Prostate gland (tissue), 2 donors: ENCODE measurements at regions not wholly inside any gene's neighbourhood (a gene's known extent, or its start where the extent isn't known, plus 50 kb on each side); places are given as distances from the start of the nearest gene placed in this dataset.

Source experiments
- DNase-seq: peaks from one replicate; pipeline ENCODE4 v3.0.0-alpha.2; 2019; ENCODE audit warnings: low spot score
- H3K27ac ChIP-seq, 2 donors: fragments of 200-600 bp; sonication (generic); 2 replicates each; pipeline ENCODE4 v1.5.1; 2017 to 2019
- H3K27me3 ChIP-seq: fragments of 200-600 bp; sonication (generic); replicated peaks from 2 replicates; pipeline ENCODE4 v1.5.1; 2019; ENCODE audit not compliant: insufficient read depth
- H3K36me3 ChIP-seq, 2 donors: fragments of 200-600 bp; sonication (generic); 1 replicate in 1 of 2; 2 replicates in 1 of 2; pipeline versions ENCODE4 v1.5.1 to v1.8.1; 2017 to 2019
- H3K4me1 ChIP-seq: fragments of 200-600 bp; sonication (generic); replicated peaks from 2 replicates; pipeline ENCODE4 v1.5.1; 2019
- H3K4me3 ChIP-seq, 2 donors: fragments of 200-600 bp; sonication (generic); 2 replicates each; pipeline ENCODE4 v1.5.1; 2017 to 2019
- H3K9me3 ChIP-seq: fragments of 200-600 bp; sonication (generic); 2 replicates; pipeline ENCODE4 v1.5.1; 2017
- POLR2A ChIP-seq: fragments of 450-650 bp; IDR thresholded peaks from one replicate; pipeline ENCODE4 v1.6.1; 2016; ENCODE audit warnings: antibody characterized with exemption, mild to moderate bottlenecking
- POLR2AphosphoS5 ChIP-seq: sonication (generic); formaldehyde crosslinking; IDR thresholded peaks from one replicate; pipeline ENCODE4 v1.6.1; 2017; ENCODE audit warnings: antibody characterized with exemption
- WGBS: methylation state at CpG from one replicate; pipeline ENCODE4 v1.1.5; 2018; 5-methylcytosine and 5-hydroxymethylcytosine counted together
- intact Hi-C: fragments of 100-400 bp; cut with DNase I; formaldehyde crosslinking; loops from one replicate; pipeline ENCODE4 v1.14.2; 2022
- TF ChIP-seq, protein P1 (sequence below), 4 experiments: fragments of 200-600 bp in 2 of 4; fragments of 450-650 bp in 2 of 4; sonication (generic) in 2 of 4; IDR thresholded peaks; 1 replicate in 3 of 4; 2 replicates in 1 of 4; pipeline ENCODE4 v1.5.1; 2016 to 2019; ENCODE audit warnings: antibody characterized with exemption in 4 of 4, mild to moderate bottlenecking in 2 of 4, moderate library complexity in 2 of 4

DNA sequence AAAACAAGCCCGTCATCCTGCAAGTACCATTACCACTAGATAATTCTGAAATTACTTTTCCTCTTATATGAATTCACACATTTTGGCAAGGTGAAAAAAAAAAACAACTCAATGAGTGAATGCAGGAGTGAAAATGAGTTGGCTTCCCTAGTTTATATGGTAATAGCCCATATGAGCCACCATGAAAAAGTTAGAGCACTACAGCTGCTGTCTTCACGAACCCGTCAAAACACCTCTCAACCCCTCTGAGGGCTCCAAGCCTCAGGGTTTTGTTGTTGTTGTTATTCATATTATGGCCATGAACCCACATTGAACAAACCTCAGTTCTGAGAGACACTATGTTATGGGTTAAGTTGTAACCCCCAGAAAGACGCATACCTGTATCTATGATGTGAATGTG is 289.9 kb upstream of the CAND1 start:
- Histone ChIP-seq H3K4me1 (no peaks in the 10 kb centered on the region), H3K36me3 (no peaks in the 10 kb centered on the region), H3K4me3 (no peak overlapping the region), H3K9me3 (no peaks in the 10 kb centered on the region), H3K27me3 (no peaks in the 10 kb centered on the region), H3K27ac (no peak overlapping the region)
- WGBS: 95% methylated on average over 4 of the region's 4 CpGs
- DNase-seq: no peak
- intact Hi-C loops: no loop called here
- TF ChIP-seq, protein P1, sequence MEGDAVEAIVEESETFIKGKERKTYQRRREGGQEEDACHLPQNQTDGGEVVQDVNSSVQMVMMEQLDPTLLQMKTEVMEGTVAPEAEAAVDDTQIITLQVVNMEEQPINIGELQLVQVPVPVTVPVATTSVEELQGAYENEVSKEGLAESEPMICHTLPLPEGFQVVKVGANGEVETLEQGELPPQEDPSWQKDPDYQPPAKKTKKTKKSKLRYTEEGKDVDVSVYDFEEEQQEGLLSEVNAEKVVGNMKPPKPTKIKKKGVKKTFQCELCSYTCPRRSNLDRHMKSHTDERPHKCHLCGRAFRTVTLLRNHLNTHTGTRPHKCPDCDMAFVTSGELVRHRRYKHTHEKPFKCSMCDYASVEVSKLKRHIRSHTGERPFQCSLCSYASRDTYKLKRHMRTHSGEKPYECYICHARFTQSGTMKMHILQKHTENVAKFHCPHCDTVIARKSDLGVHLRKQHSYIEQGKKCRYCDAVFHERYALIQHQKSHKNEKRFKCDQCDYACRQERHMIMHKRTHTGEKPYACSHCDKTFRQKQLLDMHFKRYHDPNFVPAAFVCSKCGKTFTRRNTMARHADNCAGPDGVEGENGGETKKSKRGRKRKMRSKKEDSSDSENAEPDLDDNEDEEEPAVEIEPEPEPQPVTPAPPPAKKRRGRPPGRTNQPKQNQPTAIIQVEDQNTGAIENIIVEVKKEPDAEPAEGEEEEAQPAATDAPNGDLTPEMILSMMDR (IDR thresholded peaks at IDR 0.05): no peak
- no peak for TF ChIP-seq POLR2A
- TF ChIP-seq POLR2AphosphoS5: no peak

GRCh38 chr12:66984077-66984476 is 285.1 kb upstream of the CAND1 start:
- WGBS: 91% methylated on average over 2 of the region's 2 CpGs
- no peaks in the 10 kb centered on the region for H3K27me3 ChIP-seq
- DNase-seq: no peak
- intact Hi-C loops: no loop called here
- no peaks in the 10 kb centered on the region for H3K9me3 ChIP-seq
- H3K4me1 ChIP-seq: no peaks in the 10 kb centered on the region
- no peak overlapping the region for H3K4me3 ChIP-seq
- no peaks in the 10 kb centered on the region for H3K36me3 ChIP-seq
- TF ChIP-seq POLR2AphosphoS5 (no peak), POLR2A (no peak)
- TF ChIP-seq, protein P1 (IDR thresholded peaks at IDR 0.05): no peak
- H3K27ac ChIP-seq: no peak overlapping the region

DNA sequence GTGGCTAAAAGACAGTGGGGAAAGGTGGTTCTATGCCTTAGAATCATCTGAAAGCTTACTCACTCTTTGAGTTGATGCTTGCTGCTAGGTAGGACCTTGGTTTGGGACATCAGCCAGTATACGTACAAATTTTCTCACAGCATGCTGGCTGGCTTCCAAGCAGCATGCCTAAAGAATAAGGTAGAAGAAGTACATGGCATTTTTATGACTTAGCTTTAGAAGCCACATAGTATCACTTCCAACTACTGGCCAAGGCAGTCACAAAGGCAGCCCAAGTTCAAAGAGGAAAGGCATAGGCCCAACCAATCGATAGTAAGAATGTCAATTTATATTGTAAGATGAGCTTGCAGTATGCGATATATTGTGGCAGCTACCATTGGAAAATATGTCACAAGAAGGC is 284.2 kb upstream of the CAND1 start:
- Histone ChIP-seq H3K27ac (no peak overlapping the region), H3K27me3 (no peaks in the 10 kb centered on the region), H3K4me3 (no peak overlapping the region), H3K4me1 (no peaks in the 10 kb centered on the region), H3K36me3 (no peaks in the 10 kb centered on the region), H3K9me3 (no peaks in the 10 kb centered on the region)
- intact Hi-C loops: no loop called here
- TF ChIP-seq, protein P1 (IDR thresholded peaks at IDR 0.05): no peak
- TF ChIP-seq POLR2AphosphoS5 (peak; percentile 33), POLR2A (no peak)
- 36% methylated on average over 3 of the region's 3 CpGs for WGBS
- peak; percentile 70 for DNase-seq

DNA sequence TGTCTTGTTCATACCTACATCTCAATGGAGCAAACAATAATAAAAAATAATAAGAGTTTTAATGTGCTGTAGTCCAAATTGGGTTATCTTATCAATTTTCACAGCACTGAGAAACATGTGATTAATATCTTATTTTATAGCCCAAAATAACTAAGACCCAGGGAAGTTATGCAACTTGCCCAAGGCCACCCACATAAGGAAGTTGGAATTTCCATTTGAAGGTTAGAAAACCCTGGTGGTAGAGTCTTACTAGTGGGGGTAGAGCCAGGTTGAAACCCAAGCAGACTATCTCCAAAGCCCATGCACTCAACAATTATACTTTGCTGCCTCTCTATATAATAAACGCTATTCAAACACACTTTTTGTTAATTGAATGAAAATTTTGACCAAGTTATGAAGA is 270.0 kb upstream of the CAND1 start:
- intact Hi-C loops: no loop called here
- no peaks in the 10 kb centered on the region for H3K27me3 ChIP-seq
- no peak overlapping the region for H3K4me3 ChIP-seq
- 100% methylated on average over 1 of the region's 1 CpG for WGBS
- H3K9me3 ChIP-seq: no peaks in the 10 kb centered on the region
- no peak for TF ChIP-seq POLR2AphosphoS5
- TF ChIP-seq, protein P1 (IDR thresholded peaks at IDR 0.05): no peak
- TF ChIP-seq POLR2A: no peak
- no peaks in the 10 kb centered on the region for H3K4me1 ChIP-seq
- no peak overlapping the region for H3K27ac ChIP-seq
- H3K36me3 ChIP-seq: no peaks in the 10 kb centered on the region
- DNase-seq: no peak

DNA sequence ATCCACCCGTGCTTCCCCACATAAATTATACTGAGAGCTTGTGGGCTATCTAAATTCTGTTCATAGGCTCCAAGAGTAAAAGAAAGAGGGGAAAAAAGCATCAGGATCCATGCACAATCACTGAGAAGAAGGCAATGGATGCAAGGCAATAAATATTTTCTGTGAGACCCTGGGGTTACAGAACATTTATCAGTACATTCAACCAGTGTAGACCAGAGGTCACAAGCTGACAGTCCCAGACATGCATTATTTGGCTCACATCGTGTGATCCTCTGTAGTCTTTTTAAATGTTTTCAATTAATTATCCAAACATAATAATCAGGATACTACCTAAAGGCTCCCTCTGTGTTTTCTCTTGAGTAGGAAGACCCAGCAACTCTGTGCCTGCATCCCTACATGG is 267.9 kb upstream of the CAND1 start:
- no peak for DNase-seq
- no peaks in the 10 kb centered on the region for H3K27me3 ChIP-seq
- TF ChIP-seq POLR2A (no peak), POLR2AphosphoS5 (no peak)
- TF ChIP-seq, protein P1 (IDR thresholded peaks at IDR 0.05): no peak
- H3K9me3 ChIP-seq: no peaks in the 10 kb centered on the region
- H3K4me1 ChIP-seq: no peaks in the 10 kb centered on the region
- H3K4me3 ChIP-seq: no peak overlapping the region
- 22% methylated on average over 2 of the region's 2 CpGs for WGBS
- H3K27ac ChIP-seq: no peak overlapping the region
- H3K36me3 ChIP-seq: no peaks in the 10 kb centered on the region
- intact Hi-C loops: no loop called here
